H54 (cell line): ENCODE measurements at regions not wholly inside any gene's neighbourhood (a gene's known extent, or its start where the extent isn't known, plus 50 kb on each side); places are given as distances from the start of the nearest gene placed in this dataset.

Experiments
- DNase-seq: peaks from one replicate; pipeline ENCODE4 v3.0.0; 2011; ENCODE audit warnings: low spot score, mixed read lengths; ENCODE audit not compliant: insufficient read length
- FAIRE-seq: peaks from 3 replicates; lab custom pipeline; 2011; peaks lifted over from hg19 to GRCh38; lab: Jason Lieb, UNC
- POLR2A ChIP-seq: IDR thresholded peaks from 2 replicates; pipeline ENCODE4 v1.6.1; 2011; ENCODE audit warnings: low read depth, mild to moderate bottlenecking, low read length

DNA sequence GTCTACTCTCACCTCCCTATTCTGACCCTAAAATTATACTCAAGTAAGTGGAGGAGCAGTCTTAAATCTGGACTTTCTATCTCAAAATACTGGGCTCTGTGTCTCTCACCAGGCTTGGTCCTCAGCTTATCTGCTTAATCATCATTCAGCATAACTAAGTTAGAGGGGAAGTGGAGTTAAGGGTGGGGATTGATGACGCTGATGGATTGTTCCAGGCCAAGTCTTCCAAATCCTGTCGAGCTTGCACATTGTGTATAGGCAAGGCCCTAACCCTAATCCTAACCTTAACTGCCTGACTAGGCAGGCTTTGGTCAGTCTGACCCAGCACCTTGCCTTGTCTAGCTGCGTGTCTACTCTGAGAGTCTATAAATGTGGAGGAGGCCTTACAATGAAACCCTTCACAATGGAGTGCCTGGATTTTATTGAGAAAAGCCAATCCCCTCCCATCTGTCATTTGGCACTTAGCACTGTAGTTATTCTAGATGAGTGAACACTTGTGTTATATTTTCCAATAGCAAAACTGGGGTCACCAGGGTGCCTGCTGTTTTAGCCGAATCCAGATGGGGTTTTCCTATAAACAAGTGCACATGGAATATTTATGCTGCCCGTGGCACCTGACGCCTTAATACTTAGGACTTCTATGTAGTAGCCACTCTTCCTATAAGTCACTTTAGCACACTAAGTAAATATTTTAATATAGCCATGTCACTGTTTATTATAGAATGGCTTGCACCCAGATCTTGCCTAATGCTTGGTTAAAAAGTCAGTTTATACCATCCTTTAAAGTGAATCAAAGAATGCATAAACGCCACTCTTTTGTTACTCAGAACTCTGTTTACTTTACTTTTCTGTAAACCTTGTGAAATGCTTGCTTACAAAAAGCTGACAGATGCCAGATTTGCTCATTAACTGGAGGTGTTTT is 193.2 kb upstream of the MYOCD start:
- no peak for TF ChIP-seq POLR2A
- FAIRE-seq (no peak), DNase-seq (no peak)

DNA sequence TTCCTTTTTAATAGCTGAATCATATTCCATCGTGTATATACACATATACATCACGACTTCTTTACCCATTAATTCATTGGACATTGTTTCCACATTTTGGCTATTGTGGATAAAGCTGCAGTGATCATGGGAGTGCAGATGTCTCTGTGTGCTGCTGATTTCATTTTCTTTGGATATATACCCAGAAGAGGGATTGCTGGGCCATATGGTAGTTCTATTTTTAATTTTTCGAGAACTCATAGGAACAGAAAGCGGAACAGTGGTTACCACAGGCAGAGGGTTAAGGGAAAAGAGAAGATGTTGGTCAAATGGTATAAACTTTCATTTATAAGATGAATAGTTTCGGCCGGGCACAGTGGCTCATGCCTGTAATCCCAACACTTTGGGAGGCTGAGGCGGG is 187.4 kb upstream of the MYOCD start:
- FAIRE-seq = no peak

DNA sequence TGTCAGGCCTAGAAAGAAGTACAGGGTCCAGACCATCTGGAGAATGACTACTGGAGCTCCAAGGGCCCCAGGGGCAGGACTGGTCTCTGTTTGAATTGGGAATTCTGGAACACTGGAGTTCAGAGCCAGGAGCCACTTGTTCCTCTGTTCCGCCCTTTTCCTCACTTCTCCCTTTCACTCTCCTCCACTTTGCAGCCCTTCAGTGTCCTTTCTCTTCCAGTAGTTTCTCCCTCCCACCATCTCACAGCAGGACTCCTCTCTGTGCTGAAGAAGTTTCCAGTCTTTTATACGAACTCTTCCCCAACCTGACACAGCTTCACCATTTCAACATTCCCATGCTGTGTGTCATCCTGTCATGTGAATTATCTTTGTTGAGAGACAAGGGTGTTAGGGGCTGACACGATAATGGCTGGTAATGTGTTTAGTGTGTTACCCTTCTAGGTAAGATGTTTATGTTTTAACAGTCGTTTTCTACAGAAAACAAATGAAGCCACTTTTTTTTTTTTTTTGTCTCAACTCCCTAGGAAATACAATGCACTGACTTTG is 180.3 kb upstream of the MYOCD start:
- DNase-seq = no peak
- TF ChIP-seq POLR2A = no peak
- no peak for FAIRE-seq

More for the DNA sequence above, 187.4 kb upstream of the MYOCD start:
- DNase-seq = no peak
- TF ChIP-seq POLR2A = no peak

DNA sequence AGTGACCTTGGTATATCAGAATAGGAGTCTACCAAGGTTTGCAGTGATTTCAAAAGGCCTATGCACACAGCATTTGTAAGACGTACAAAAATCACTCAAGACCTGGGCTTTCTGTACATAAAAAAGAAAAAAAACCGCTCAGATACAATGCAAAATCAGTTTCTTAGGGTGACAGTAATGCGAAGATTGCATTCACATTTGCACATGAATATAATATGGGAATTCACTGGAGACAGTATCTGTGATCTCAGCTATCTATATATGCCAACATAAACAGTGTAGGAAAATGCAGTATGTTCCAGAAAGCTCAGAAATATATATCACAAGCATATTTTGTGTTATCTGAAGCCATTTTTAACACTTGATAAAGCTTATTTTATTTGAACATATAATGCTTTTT is 176.4 kb upstream of the MYOCD start:
- no peak for DNase-seq
- TF ChIP-seq POLR2A = no peak
- FAIRE-seq = no peak

DNA sequence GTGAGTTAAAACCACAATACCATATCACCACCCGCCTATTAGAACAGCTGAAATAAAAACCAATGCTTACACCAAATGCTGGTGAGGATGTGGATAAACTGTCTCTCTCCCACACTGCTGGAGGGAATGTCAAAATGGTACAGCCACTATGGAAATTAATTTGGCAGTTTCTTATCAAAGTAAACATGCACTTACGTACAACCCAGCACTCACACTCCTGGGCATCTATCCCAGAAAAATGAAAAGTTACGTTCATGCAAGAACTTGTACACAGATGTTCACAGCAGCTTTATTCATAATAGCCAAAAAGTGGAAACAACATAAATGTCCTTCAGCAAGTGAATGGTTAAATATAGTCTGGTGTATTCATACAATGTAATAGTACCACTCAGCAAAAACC is 173.2 kb upstream of the MYOCD start:
- TF ChIP-seq POLR2A = no peak
- FAIRE-seq (no peak), DNase-seq (no peak)

DNA sequence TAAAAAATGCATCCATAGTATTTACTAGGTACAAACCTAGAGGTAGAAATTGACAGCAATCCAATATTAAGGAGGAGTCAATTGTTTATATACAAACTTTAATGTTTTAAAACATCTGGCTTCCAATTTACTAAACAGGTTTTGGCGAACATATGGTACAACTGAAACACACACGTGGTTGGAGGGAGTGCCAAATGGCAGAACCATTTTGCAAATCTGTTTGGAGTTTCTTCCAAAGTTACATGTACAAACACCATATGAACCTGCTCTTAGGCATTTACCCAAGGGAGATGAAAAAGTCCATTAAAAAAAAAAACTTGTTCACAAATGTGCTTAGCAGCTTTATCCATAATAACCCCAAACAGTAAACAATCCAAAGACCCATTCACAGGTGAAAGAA is 159.8 kb upstream of the MYOCD start:
- FAIRE-seq (no peak), DNase-seq (no peak)
- TF ChIP-seq POLR2A = no peak

DNA sequence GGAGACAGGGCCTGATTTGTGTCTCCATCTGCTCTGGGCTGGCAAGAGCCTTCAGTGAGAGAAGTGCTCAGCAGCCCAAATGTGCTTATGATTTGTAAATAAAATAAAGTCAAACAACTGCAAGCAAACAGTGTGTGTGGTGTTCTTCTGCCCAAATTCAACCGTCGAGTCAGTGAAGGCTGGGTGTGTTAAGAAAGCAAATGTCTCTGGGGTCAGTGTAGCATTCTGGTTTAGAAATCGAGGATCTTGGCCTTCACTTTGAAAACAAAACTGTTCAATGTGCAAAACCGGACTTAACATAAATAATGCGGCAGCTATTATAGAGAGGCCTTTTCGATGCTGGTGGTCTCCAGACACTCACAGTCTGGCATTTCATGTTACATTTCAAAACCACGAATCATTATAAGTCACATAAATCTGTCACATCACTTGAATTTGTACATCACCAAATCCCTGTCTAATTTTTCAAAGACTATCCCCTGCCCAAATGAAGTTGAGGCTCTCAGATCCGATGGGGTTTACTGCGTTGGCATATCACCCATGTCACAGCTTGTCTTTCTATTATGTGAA is 158.6 kb upstream of the MYOCD start:
- no peak for FAIRE-seq

DNA sequence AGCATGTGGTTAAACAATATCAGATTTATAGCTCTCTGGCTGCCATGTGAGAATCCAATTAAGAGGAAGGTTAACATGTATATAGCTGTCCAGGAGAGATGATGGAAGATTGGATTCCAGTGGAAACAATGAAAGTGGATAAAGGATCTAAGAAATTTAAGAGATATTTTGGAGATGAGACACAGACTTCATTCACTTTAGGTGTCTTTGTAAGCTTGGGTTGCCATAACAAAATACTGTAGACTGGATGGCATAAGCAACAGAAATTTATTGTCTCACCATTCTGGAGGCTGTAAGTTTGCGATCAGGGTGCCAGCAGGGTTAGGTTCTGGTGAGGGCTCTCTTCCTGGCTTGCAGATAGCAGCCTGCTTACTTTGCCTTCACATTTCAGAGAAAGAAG is 155.9 kb upstream of the MYOCD start:
- FAIRE-seq (no peak), DNase-seq (no peak)
- TF ChIP-seq POLR2A = no peak

More for the DNA sequence above, 158.6 kb upstream of the MYOCD start:
- DNase-seq = no peak
- TF ChIP-seq POLR2A = no peak

DNA sequence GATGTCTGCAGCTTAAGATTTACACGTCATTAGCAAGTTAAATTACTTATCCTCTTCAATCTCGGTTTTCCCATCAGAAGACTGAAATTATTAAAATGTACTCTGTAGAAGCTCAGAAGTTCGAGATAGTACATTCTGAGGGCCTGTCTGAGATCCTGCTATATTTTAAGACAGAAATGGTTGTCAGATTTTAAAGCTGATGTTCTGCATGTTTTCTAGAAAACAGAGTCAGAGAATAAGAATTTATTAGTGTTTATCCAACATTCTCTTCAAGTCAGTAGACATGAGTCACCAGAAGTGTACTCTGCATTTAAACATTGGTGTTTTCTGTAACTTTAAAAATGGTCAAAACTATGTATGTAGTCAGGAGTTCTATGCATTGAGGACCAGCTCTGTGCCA is 155.2 kb upstream of the MYOCD start:
- FAIRE-seq (no peak), DNase-seq (no peak)
- TF ChIP-seq POLR2A = no peak

DNA sequence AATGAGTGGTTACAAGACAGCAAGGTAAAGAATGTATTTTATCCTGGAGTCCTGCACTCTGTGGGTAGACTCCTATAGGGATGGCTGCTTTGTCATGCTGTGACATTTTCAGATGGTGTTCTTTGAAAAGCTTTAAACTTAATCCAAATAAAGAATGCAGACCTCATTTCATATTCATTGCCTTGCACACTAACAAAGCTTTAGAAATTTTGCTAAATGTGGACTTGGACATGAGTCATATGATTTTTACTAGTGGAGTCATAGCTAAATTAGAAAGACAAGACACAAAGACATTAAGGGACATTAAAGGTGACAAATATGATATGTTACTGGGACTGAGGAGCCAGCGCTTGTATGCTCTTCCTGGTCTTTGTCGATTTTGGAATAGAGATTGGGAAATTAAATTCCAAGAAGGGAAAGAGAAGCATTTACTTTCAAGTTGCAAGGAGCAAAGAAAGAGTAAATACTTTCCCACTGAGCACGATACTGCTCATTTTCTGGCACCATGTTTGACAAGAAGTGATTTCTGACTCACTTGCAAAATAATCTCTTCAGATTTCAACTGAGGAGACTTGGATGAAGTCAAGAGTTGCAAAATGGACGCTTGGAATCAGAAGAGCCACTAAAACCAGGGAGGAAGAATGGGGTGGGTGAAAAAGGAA is 152.9 kb upstream of the MYOCD start:
- FAIRE-seq = no peak
- TF ChIP-seq POLR2A = no peak
- no peak for DNase-seq

DNA sequence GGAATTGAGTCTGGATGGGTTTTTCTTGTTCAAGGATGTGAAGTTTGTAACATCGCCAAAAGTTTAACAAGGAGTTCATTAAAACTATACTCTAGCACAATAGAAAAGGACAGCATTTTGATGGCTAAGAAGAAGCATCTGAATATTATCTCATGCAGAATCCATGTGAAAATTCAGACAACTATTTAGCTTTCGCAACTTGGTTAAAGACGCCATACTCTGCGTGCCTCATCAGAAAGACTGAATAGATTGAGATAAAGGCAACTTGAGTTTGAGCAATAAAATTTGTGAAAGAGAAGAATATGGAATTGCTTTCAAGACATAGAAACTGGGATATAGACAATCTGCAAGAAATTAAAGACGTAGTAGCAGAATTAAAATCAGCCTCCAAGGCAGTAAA is 151.1 kb upstream of the MYOCD start:
- DNase-seq = no peak
- no peak for TF ChIP-seq POLR2A
- FAIRE-seq = no peak

DNA sequence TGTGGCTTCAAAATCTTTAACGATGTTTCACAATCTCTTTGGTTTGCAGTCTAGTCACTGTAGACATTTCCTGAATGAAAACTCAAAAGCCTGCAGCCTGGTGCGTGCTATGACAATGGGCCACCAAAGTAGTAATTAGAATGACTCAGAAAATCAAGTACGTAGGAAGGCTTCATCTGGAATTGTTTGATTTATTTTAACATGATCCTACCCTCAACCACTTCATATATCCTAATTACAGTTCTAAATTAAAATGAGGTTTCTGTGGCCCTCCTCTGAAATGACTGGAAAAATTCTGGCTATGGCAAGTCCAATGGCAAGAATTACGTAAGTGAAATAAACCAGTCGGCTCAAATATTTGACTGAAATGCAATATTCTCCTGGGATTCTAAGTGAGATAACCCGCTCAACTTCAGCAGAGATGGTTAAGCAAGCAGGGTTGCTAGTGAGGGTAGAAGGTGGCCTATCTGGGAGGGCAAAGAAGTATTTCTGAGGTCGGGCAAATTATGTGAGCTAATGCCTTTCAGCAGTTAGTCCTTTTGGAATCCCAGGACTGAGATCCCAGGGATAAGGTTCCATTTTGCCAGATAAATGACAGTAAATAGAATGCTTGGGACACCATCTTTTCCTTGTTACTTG is 145.6 kb upstream of the MYOCD start:
- no peak for FAIRE-seq
- no peak for TF ChIP-seq POLR2A
- no peak for DNase-seq

DNA sequence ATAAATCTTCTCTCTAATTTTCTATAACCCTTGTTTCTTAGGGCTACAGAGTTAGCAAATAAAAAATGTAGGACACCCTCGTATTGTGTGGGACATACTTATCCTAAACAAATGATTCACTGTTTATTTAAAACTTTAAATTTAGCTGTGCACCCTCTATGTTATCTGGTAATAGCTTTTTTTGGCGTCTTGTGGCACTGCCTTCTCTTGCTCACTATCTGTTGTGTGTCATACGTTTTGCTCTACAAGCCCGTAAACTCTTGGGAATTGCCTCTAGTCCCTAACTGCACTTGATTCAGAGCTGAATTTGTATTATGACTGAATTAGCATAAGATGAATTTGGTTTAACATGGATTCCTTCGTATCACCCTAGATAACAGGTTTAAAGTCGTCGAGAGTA is 144.3 kb upstream of the MYOCD start:
- no peak for TF ChIP-seq POLR2A
- no peak for DNase-seq
- FAIRE-seq = no peak

DNA sequence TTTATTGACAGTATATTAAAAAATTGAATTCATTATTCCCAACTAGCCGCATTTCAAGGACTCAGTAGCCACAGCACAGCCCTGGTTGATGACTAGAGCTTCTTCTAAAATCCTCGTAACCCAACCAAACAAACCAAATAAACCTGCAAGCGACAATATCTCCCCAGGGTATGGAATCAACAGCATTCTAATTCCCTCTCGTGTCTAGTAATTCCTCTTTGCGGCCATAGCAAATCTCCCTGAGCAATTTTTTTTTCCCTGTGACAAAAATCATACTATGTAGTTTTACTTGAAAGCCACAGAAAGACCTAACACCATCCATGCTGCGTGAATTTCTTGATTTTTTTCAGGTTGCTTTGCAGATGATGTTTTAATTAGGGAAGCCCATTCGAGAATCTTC is 143.4 kb upstream of the MYOCD start:
- DNase-seq (no peak), FAIRE-seq (no peak)
- no peak for TF ChIP-seq POLR2A
